Amygdala (tissue), 56 donors: ENCODE measurements at regions not wholly inside any gene's neighbourhood (a gene's known extent, or its start where the extent isn't known, plus 50 kb on each side); places are given as distances from the start of the nearest gene placed in this dataset.

Experiments
- DNase-seq, 56 donors: peaks; one replicate each; lab custom pipeline; 2025; lab: John Stamatoyannopoulos, UW

GRCh38 chr1:192108161-192108560 lies 50.1 kb upstream of the RGS18 start:
- no peak for DNase-seq
